ENCODE measurements at regions not wholly inside any gene's neighbourhood (a gene's known extent, or its start where the extent isn't known, plus 50 kb on each side); places are given as distances from the start of the nearest gene placed in this dataset.

DNA sequence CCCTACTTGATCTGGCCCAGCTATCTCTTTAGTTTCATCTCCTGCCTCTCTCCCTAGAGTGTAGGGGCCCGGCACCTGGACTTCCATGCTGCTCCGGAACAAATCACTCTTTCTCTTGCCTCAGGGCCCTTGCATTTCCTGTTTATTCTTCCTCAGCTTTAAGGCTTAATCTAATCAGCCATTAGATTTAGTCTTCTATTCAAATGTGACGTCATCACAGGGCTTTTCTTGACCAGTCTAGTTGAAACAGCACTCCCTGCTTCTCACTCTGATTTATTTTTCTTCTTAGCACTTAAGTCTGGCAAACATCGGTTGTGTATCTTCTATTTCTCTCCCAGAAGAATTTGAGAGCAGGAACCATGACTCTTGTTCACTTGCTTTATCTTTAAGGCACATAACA, 564.1 kb downstream of the EFNB2 start:
- no peak overlapping the region for H3K4me3 ChIP-seq (replicated peaks in 1 of 2; ENCODE audit: low read depth in 2 of 2, low read length in 2 of 2)
- no peak for DNase-seq (ENCODE audit: low read depth in 2 of 2)
- no peak for TF ChIP-seq CTCF (IDR thresholded peaks at IDR 0.05; ENCODE audit: low read depth, low read length)

DNA sequence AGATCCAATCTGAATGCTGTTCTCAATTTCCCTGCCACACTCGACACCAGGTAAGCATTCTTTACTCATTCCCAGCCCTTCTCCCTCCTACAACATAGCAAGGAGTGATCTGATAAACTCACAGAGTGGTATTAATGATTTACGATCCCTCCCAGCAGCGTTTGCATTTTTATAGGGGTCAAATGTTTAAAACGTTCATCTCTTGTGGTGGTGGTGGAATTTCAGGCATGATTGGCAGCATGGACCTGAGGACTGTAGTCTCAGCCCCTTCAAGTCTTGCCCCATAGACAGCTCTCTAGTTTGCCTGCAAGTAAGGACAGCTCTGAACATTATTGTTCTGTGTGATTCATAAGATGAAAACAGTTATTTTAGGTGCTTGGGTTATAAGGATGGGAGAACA, 565.7 kb downstream of the EFNB2 start:
- no peak for DNase-seq (ENCODE audit: low read depth in 2 of 2)
- H3K4me3 ChIP-seq (replicated peaks in 1 of 2; ENCODE audit: low read depth in 2 of 2, low read length in 2 of 2): no peak overlapping the region
- TF ChIP-seq CTCF (IDR thresholded peaks at IDR 0.05; ENCODE audit: low read depth, low read length): no peak

DNA sequence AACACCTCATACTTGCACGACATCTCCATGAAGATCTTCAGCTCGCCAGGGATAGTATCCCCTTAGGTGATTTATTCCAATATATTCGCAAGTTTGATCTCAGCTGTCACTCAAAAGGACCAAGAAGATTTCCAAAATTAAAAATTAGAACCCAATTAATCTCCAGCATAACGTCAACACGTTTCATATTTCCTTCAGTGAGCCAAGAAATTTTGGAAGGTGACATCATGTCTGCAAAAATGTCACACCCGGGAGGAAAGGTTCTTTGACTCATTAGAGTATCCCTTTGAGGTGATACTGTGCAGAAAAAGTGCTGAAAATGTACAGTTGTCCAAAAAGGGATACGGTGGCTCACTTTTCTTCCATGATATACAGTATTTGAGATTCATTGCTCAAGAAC, 569.6 kb downstream of the EFNB2 start:
- H3K4me3 ChIP-seq (replicated peaks in 1 of 2; ENCODE audit: low read depth in 2 of 2, low read length in 2 of 2): no peak overlapping the region
- TF ChIP-seq CTCF (IDR thresholded peaks at IDR 0.05; ENCODE audit: low read depth, low read length): no peak
- no peak for DNase-seq (ENCODE audit: low read depth in 2 of 2)

DNA sequence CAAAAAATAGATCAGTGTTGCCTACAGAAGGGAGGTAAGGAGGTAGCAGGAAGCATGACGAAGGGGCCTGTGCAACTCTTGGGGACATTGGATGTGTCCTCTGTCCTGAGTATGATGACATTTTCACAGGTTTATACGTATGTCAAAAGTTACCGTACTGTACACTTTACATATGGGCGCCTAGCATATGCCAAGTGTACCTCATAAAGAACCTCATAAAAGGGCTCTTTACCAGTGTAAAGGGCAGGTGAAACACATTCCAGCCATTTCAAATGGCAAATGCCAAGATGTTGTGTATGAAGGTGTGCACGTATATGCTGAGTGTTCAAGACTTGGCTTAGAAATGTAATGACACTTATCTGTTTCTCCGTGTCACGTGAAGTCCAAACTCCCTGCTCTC, 573.4 kb downstream of the EFNB2 start:
- no peak for DNase-seq (ENCODE audit: low read depth in 2 of 2)
- no peak for TF ChIP-seq CTCF (IDR thresholded peaks at IDR 0.05; ENCODE audit: low read depth, low read length)
- no peak overlapping the region for H3K4me3 ChIP-seq (replicated peaks in 1 of 2; ENCODE audit: low read depth in 2 of 2, low read length in 2 of 2)

GRCh38 chr13:105961438-105961837, 574.0 kb downstream of the EFNB2 start:
- TF ChIP-seq CTCF (IDR thresholded peaks at IDR 0.05; ENCODE audit: low read depth, low read length): no peak
- DNase-seq (ENCODE audit: low read depth in 2 of 2): no peak
- H3K4me3 ChIP-seq (replicated peaks in 1 of 2; ENCODE audit: low read depth in 2 of 2, low read length in 2 of 2): no peak overlapping the region

DNA sequence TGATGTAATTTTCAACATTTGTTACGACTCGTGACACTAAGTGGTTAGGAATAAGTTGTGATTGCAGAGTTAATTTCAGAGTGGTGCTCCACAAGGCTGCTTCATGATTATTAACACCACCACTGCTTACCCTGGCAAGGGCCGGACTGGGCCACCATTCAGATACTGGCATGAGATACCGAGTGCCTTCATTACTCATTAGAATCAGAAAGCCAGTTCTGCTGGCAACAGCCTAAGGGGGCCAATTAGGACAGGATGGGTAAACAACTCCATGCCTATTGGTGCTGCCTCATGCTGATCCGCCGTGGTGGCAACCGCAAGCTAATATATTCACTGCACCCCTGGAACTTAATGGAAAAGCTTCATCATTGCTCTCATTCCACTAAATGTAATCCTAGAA, 575.1 kb downstream of the EFNB2 start:
- TF ChIP-seq CTCF (IDR thresholded peaks at IDR 0.05; ENCODE audit: low read depth, low read length): no peak
- DNase-seq (ENCODE audit: low read depth in 2 of 2): no peak
- H3K4me3 ChIP-seq (replicated peaks in 1 of 2; ENCODE audit: low read depth in 2 of 2, low read length in 2 of 2): no peak overlapping the region

DNA sequence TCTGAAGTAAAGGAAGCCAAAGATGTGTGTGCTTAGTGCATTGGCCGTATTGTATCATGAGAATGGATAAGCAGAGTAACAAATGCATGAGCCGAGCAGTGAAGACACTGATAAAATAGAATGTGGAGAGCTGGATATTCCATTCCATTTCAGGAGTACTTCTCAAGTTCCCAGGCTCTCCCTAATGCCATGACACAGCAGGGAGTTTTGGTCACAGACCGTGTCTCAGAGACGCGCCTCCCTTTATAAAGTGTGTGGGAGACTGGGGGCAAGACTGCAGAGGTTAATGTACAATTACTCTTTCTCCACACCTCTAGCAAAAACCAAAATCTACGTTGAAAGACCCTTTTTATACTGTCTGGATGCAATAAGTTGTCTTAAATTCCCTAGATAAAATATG, 575.6 kb downstream of the EFNB2 start:
- DNase-seq (ENCODE audit: low read depth in 2 of 2): no peak
- no peak for TF ChIP-seq CTCF (IDR thresholded peaks at IDR 0.05; ENCODE audit: low read depth, low read length)
- H3K4me3 ChIP-seq (replicated peaks in 1 of 2; ENCODE audit: low read depth in 2 of 2, low read length in 2 of 2): no peak overlapping the region
